Epithelial cell of esophagus (primary cell): ENCODE measurements at regions not wholly inside any gene's neighbourhood (a gene's known extent, or its start where the extent isn't known, plus 50 kb on each side); places are given as distances from the start of the nearest gene placed in this dataset.
A peak's percentile ranks its signal among the peaks of the same experiment; 100 is the strongest.

Experiments used
- DNase-seq: peaks from one replicate; pipeline ENCODE4 v3.0.0; 2010; ENCODE audit warnings: low read depth
- H3K4me3 ChIP-seq: 2 replicates; pipeline ENCODE4 v1.5.1; 2011; ENCODE audit warnings: mild to moderate bottlenecking, low read length, control low read depth
- CTCF ChIP-seq: IDR thresholded peaks from 2 replicates; pipeline ENCODE4 v1.5.1; 2011; ENCODE audit warnings: low read depth, mild to moderate bottlenecking, low read length, control low read depth, inconsistent platforms; ENCODE audit not compliant: insufficient read depth; ENCODE audit errors: missing control alignments

- peak; percentile 37 for DNase-seq
- no peak for TF ChIP-seq CTCF
- H3K4me3 ChIP-seq = no peak overlapping the region
Measured at GRCh38 chr5:118558871-118559270, 429.5 kb downstream of the DTWD2 start.

GRCh38 chr5:118557251-118557661, 431.1 kb downstream of the DTWD2 start:
- TF ChIP-seq CTCF = no peak

GRCh38 chr5:118556792-118557191, 431.6 kb downstream of the DTWD2 start:
- no peak for TF ChIP-seq CTCF
- no peak for DNase-seq
- H3K4me3 ChIP-seq = no peak overlapping the region

More at GRCh38 chr5:118557251-118557661, 431.1 kb downstream of the DTWD2 start:
- no peak for DNase-seq
- H3K4me3 ChIP-seq = no peak overlapping the region

GRCh38 chr5:118555727-118556126, 432.6 kb downstream of the DTWD2 start:
- H3K4me3 ChIP-seq = no peak overlapping the region
- no peak for DNase-seq
- no peak for TF ChIP-seq CTCF

- peak; percentile 73 for DNase-seq
- H3K4me3 ChIP-seq = no peak overlapping the region
- TF ChIP-seq CTCF = no peak
Measured at GRCh38 chr5:118554981-118555380, 433.4 kb downstream of the DTWD2 start.

- no peak for TF ChIP-seq CTCF
- no peak overlapping the region for H3K4me3 ChIP-seq
Measured at GRCh38 chr5:118554241-118554640, 434.1 kb downstream of the DTWD2 start.

GRCh38 chr5:118553662-118554061, 434.7 kb downstream of the DTWD2 start:
- no peak for TF ChIP-seq CTCF
- no peak for DNase-seq
- no peak overlapping the region for H3K4me3 ChIP-seq

More at GRCh38 chr5:118554241-118554640, 434.1 kb downstream of the DTWD2 start:
- no peak for DNase-seq
